Aorta (tissue), 5 donors: ENCODE measurements at regions not wholly inside any gene's neighbourhood (a gene's known extent, or its start where the extent isn't known, plus 50 kb on each side); places are given as distances from the start of the nearest gene placed in this dataset.
"Not testable (repeated sequence)": the region's sequence is repeated elsewhere in the genome, so short reads cannot be mapped to it uniquely, and the experiment has no call there.

Experiments used
- ATAC-seq: fragments of 200-7000 bp; cut with Tn5 transposase; one replicate; pipeline ENCODE4 v1.9.1; 2022; ENCODE audit warnings: moderate library complexity; ENCODE audit not compliant: low FRiP score
- DNase-seq, 2 donors: peaks; one replicate each; pipeline ENCODE4 v3.0.0-alpha.2; 2020
- H3K27ac ChIP-seq, 2 donors: one replicate each; pipeline ENCODE4 v1.5.1; 2013; ENCODE audit warnings: low read length in 2 of 2, mild to moderate bottlenecking in 2 of 2, moderate library complexity in 2 of 2, control low read depth in 1 of 2, inconsistent platforms in 1 of 2, low read depth in 1 of 2
- H3K27me3 ChIP-seq, 2 donors: one replicate each; pipeline ENCODE4 v1.6.1; 2013; ENCODE audit warnings: control low read depth in 1 of 2, low read length in 1 of 2, mild to moderate bottlenecking in 1 of 2, moderate library complexity in 1 of 2; ENCODE audit not compliant: insufficient read depth in 2 of 2, control insufficient read depth in 1 of 2
- H3K36me3 ChIP-seq, 2 donors: one replicate each; pipeline ENCODE4 v1.6.1; 2013; ENCODE audit warnings: control low read depth in 1 of 2, low read length in 1 of 2, mild to moderate bottlenecking in 1 of 2; ENCODE audit not compliant: insufficient read depth in 2 of 2, control insufficient read depth in 1 of 2
- H3K4me1 ChIP-seq, 2 donors: one replicate each; pipeline ENCODE4 v1.6.1; 2013; ENCODE audit warnings: low read length in 2 of 2, control low read depth in 1 of 2, mild to moderate bottlenecking in 1 of 2, moderate library complexity in 1 of 2; ENCODE audit not compliant: insufficient read depth in 2 of 2, control insufficient read depth in 1 of 2
- H3K4me3 ChIP-seq, 2 donors: one replicate each; pipeline ENCODE4 v1.5.1; 2013; ENCODE audit warnings: low read length in 2 of 2, control low read depth in 1 of 2, mild to moderate bottlenecking in 1 of 2
- H3K9me3 ChIP-seq: one replicate; pipeline ENCODE4 v1.6.1; 2013; ENCODE audit warnings: mild to moderate bottlenecking, low read length; ENCODE audit not compliant: control insufficient read depth
- WGBS, 2 donors: extraction: QIAGEN DNeasy Blood & Tissue Kit; methylation state at CpG; one replicate each; pipeline ENCODE4 v1.1.7; 2013; 5-methylcytosine and 5-hydroxymethylcytosine counted together
- intact Hi-C, 2 donors: fragments of 100-400 bp; cut with DNase I; formaldehyde crosslinking; loops; one replicate each; pipeline versions ENCODE4 v1.14.2 to v1.15.0; 2022
- donor health status: healthy with polysubstance abuse.
- donor health status: Bipolar disorder and iron deficiency.
- donor health status: DM: no; HTN: no; CAD: no.
- donor health status: DM: no; HTN: no; CAD: no.
- donor health status: DM: yes; HTN: yes; CAD: no.

GRCh38 chr2:237236188-237236587, 150.5 kb downstream of the COPS8 start:
- no peaks in the 10 kb centered on the region for H3K9me3 ChIP-seq
- no peaks in the 10 kb centered on the region for H3K4me1 ChIP-seq
- H3K27ac ChIP-seq, result no peak overlapping the region
- DNase-seq (no peak), ATAC-seq (no peak)
- WGBS, 2 donors, result 93 to 97% methylated on average over 2 of the region's 2 CpGs
- no peaks in the 10 kb centered on the region for H3K27me3 ChIP-seq
- H3K4me3 ChIP-seq, result no peak overlapping the region
- intact Hi-C loops, result no loop called here
- H3K36me3 ChIP-seq, result no peaks in the 10 kb centered on the region

GRCh38 chr2:237238249-237238648, 152.6 kb downstream of the COPS8 start:
- Histone ChIP-seq H3K9me3 (no peaks in the 10 kb centered on the region), H3K27me3 (no peaks in the 10 kb centered on the region), H3K27ac (no peak overlapping the region), H3K4me3 (no peak overlapping the region), H3K4me1 (peaks cover 0 to 4% of the 10 kb centered on the region in 2 donors), H3K36me3 (no peaks in the 10 kb centered on the region)
- ATAC-seq (no peak), DNase-seq (no peak)
- 77 to 83% methylated on average over 3 of the region's 3 CpGs for WGBS, 2 donors
- intact Hi-C loops, result no loop called here

- WGBS, 2 donors, result 93 to 98% methylated on average over 5 of the region's 5 CpGs
- intact Hi-C loops, result no loop called here
- H3K36me3 ChIP-seq, result no peaks in the 10 kb centered on the region
- peaks cover 0 to 4% of the 10 kb centered on the region in 2 donors for H3K4me1 ChIP-seq
- DNase-seq (no peak), ATAC-seq (no peak)
- no peaks in the 10 kb centered on the region for H3K27me3 ChIP-seq
- no peak overlapping the region for H3K4me3 ChIP-seq
- no peak overlapping the region for H3K27ac ChIP-seq
- peaks cover under 1% of the 10 kb centered on the region for H3K9me3 ChIP-seq
These were observed 154.6 kb downstream of the COPS8 start for GRCh38 chr2:237240252-237240651.

DNA sequence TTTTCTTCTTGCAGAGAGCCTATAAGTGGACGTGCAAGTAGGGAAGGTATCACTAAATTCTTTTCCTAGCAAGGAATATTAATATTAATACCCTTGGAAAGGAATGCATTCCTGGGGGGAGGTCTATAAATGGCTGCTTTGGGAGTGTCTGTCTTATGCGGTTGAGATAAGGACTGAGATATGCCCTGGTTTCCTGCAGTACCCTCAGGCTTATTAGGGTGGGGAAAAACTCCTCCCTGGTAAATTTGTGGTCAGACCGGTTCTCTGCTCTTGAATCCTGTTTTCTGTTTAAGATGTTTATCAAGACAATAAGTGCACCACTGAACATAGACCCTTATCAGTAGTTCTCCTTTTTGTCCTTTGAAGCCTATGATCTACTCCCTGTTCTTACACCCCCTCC, 155.2 kb downstream of the COPS8 start:
- H3K9me3 ChIP-seq, H3K4me1 ChIP-seq, H3K36me3 ChIP-seq, H3K4me3 ChIP-seq, H3K27me3 ChIP-seq, ATAC-seq, H3K27ac ChIP-seq, intact Hi-C loops, DNase-seq: not testable (repeated sequence)
- WGBS, 2 donors, result 87 to 90% methylated on average over 3 of the region's 3 CpGs

DNA sequence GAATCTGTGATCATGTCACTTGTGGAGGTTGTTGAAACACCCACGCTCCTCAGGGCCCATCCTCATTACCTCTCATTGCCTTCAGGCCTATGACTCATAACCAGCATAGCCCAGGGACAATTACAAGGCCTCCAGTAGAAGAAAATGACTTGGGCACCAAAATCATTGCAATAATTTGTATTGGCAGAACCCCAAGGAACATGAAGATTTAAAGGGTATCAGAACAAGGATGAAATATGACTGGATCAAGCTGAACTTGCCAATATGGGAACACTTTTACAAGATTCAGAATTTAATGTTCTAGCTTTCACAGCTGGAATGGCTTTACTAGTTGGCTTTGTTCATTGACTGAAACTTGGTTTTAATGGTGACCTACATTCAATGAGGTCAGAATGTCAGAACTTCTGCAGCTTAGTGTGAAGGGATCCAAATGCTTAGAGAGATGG, 156.4 kb downstream of the COPS8 start:
- 65 to 96% methylated on average over 1 of the region's 1 CpG for WGBS, 2 donors
- ATAC-seq, result no peak
- intact Hi-C loops, result no loop called here
- Histone ChIP-seq H3K9me3 (peaks cover 1% of the 10 kb centered on the region), H3K4me3 (no peak overlapping the region), H3K27ac (no peak overlapping the region), H3K4me1 (peaks cover 0 to 4% of the 10 kb centered on the region in 2 donors), H3K36me3 (no peaks in the 10 kb centered on the region), H3K27me3 (no peaks in the 10 kb centered on the region)
- DNase-seq, result no peak

DNA sequence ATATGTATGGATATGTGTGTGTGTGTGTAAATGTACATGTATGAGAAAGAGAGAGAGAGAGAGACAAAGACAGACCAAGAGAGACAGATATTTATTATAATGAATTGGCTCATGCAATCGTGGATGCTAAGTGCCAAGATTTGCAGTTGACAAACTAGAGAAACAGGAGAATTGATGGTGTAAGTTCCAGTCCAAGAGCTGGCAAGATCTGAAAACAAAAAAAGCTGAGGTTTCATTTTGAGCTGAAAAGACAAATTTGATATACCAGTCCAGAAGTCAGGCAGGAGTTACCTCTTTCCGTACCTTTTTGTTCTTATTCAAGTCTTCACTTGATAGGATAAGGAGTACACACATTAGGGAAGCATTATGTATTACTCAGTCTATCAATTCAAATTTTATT, 157.8 kb downstream of the COPS8 start:
- Histone ChIP-seq H3K4me3 (no peak overlapping the region), H3K36me3 (no peaks in the 10 kb centered on the region), H3K9me3 (peaks cover 1% of the 10 kb centered on the region), H3K27me3 (no peaks in the 10 kb centered on the region), H3K4me1 (peaks cover 0 to 4% of the 10 kb centered on the region in 2 donors), H3K27ac (no peak overlapping the region)
- DNase-seq (no peak), ATAC-seq (no peak)
- intact Hi-C loops, result no loop called here
- WGBS, 2 donors, result 60 to 68% methylated on average over 2 of the region's 2 CpGs

- Histone ChIP-seq H3K27me3 (no peaks in the 10 kb centered on the region), H3K36me3 (no peaks in the 10 kb centered on the region), H3K27ac (no peak overlapping the region), H3K4me1 (peaks cover 0 to 4% of the 10 kb centered on the region in 2 donors), H3K9me3 (peaks cover 1% of the 10 kb centered on the region), H3K4me3 (no peak overlapping the region)
- DNase-seq (no peak), ATAC-seq (no peak)
- 79 to 80% methylated on average over 2 of the region's 2 CpGs for WGBS, 2 donors
- intact Hi-C loops, result no loop called here
These were observed 158.5 kb downstream of the COPS8 start for GRCh38 chr2:237244178-237244577.

DNA sequence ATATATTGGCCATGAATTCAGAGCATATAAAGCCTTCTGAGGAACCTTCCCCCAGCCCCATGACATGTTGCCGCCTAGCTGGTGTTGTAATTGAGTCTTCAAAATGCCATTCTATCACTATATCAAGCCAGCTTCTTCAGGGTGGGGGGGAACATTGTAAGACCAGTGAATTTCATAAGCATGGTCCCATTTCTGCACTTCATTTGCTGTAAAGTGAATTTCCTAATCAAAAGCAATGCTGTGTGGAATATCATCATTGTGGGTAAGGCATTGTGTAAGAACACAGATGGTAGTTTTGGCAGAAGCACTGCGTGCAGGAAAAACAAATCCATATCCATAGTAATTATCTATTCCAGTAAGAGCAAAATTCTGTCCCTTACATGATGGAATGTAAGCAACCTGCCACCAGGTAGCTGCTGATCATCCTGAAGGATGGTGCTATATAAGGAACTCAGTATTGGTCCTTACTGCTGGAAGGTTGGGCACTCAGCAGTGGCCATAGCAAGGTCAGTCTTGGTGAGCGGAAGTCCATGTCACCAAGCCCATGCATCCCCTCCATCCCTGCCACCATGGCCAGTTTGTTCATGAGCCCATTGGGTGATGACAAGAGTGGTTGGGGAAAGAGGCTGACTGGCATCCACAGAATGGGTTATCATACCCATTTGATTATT, 159.4 kb downstream of the COPS8 start:
- ATAC-seq (no peak), DNase-seq (no peak)
- H3K4me1 ChIP-seq, result peaks cover 0 to 4% of the 10 kb centered on the region in 2 donors
- WGBS, 2 donors, result 91 to 93% methylated on average over 3 of the region's 3 CpGs
- intact Hi-C loops, result no loop called here
- no peak overlapping the region for H3K4me3 ChIP-seq
- H3K27me3 ChIP-seq, result no peaks in the 10 kb centered on the region
- H3K27ac ChIP-seq, result no peak overlapping the region
- H3K9me3 ChIP-seq, result peaks cover 1% of the 10 kb centered on the region
- no peaks in the 10 kb centered on the region for H3K36me3 ChIP-seq

- no peak overlapping the region for H3K4me3 ChIP-seq
- intact Hi-C loops, result no loop called here
- H3K4me1 ChIP-seq, result no peaks in the 10 kb centered on the region
- no peaks in the 10 kb centered on the region for H3K36me3 ChIP-seq
- H3K27ac ChIP-seq, result no peak overlapping the region
- ATAC-seq, result no peak
- 97% methylated on average over 3 of the region's 3 CpGs for WGBS, 2 donors
- H3K27me3 ChIP-seq, result no peaks in the 10 kb centered on the region
- DNase-seq, result no peak
- no peaks in the 10 kb centered on the region for H3K9me3 ChIP-seq
These were observed 163.4 kb downstream of the COL6A3 start for GRCh38 chr2:237250599-237250998.
